ENCODE measurements at regions not wholly inside any gene's neighbourhood (a gene's known extent, or its start where the extent isn't known, plus 50 kb on each side); places are given as distances from the start of the nearest gene placed in this dataset.

DNA sequence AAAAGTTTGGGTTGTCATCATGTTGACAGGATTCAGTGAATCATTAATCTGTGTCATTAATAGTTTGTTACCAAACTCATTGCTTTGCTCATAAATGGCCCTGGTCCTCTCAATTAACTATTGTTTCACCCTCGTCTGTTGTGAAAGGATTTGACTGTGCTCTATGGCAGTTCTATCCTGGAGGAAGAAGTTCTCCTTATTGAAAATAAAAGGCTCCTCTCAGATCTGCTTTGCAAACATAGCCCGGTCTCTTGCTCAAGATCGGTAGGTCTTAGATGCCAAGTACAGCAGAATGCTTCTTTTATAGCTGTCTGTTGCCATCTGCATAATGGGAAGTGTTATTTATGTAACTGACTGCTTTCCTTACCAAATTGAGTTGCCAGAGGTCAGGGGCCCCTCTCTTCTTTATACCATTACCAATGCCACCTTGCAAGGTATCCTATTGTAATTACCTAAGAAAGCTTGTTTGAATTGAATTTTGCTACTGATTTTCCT is 146.5 kb downstream of the EBLN2 start:
- Histone ChIP-seq H3K27ac (no peak overlapping the region), H3K27me3 (no peaks in the 10 kb centered on the region), H3K4me1 (no peaks in the 10 kb centered on the region), H3K36me3 (no peaks in the 10 kb centered on the region), H3K4me3 (no peak overlapping the region), H3K9me3 (no peaks in the 10 kb centered on the region)
- 82 to 100% methylated on average over 1 to 3 of the region's 3 CpGs for WGBS, 2 donors (ENCODE audit: low coverage in 1 of 2)
- in situ Hi-C loops (cut with MboI; ENCODE audit: low pct_ligation_motif_present in 1 of 4, low pct_unique_long_range_greater_than_20kb in 1 of 4, low sequenced_read_pairs in 3 of 4) (loop anchor here in 1 of 4 donors (25.0 kb wide), 1 partner anchor 96 kb away; no protein-coding TSS in a partner anchor), intact Hi-C loops (cut with DNase I; ENCODE audit: low total_unique reads) (no loop called here)
- no peak for DNase-seq
- TF ChIP-seq POLR2AphosphoS5 (IDR thresholded peaks at IDR 0.05) = no peak
- TF ChIP-seq EP300 (IDR thresholded peaks at IDR 0.05; ENCODE audit: low read depth) = no peak
- TF ChIP-seq, protein P1, sequence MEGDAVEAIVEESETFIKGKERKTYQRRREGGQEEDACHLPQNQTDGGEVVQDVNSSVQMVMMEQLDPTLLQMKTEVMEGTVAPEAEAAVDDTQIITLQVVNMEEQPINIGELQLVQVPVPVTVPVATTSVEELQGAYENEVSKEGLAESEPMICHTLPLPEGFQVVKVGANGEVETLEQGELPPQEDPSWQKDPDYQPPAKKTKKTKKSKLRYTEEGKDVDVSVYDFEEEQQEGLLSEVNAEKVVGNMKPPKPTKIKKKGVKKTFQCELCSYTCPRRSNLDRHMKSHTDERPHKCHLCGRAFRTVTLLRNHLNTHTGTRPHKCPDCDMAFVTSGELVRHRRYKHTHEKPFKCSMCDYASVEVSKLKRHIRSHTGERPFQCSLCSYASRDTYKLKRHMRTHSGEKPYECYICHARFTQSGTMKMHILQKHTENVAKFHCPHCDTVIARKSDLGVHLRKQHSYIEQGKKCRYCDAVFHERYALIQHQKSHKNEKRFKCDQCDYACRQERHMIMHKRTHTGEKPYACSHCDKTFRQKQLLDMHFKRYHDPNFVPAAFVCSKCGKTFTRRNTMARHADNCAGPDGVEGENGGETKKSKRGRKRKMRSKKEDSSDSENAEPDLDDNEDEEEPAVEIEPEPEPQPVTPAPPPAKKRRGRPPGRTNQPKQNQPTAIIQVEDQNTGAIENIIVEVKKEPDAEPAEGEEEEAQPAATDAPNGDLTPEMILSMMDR (IDR thresholded peaks at IDR 0.05) = no peak
- no peak for TF ChIP-seq POLR2A (IDR thresholded peaks at IDR 0.05)

DNA sequence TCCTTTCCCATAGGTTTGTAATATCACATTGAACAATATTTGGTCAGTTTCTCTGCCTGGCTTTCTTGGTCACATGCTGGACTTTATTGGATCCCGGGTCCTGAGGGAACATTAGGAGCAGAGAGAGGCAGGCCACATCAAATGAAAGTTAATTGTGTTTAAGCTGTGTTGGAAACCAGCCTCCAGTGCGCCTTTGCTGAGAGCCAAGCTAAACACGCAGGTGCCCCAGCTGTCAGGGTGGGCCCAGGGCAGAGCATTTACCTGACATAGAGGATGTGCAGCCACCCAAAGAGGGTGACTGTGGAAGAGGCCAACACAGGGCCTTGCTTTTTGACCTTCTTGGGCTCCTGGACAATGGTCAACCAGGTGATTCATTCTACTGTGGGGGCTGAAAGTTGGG is 149.3 kb downstream of the EBLN2 start:
- intact Hi-C loops (cut with DNase I; ENCODE audit: low total_unique reads) (no loop called here), in situ Hi-C loops (cut with MboI; ENCODE audit: low pct_ligation_motif_present in 1 of 4, low pct_unique_long_range_greater_than_20kb in 1 of 4, low sequenced_read_pairs in 3 of 4) (loop anchor here in 1 of 4 donors (25.0 kb wide), 1 partner anchor 98 kb away; no protein-coding TSS in a partner anchor)
- no peak for DNase-seq
- no peak for TF ChIP-seq EP300 (IDR thresholded peaks at IDR 0.05; ENCODE audit: low read depth)
- TF ChIP-seq POLR2A (IDR thresholded peaks at IDR 0.05) = no peak
- no peak for TF ChIP-seq POLR2AphosphoS5 (IDR thresholded peaks at IDR 0.05)
- TF ChIP-seq, protein P1 (IDR thresholded peaks at IDR 0.05) = no peak
- no peaks in the 10 kb centered on the region for H3K27me3 ChIP-seq
- H3K9me3 ChIP-seq = no peaks in the 10 kb centered on the region
- H3K4me3 ChIP-seq = no peak overlapping the region
- H3K27ac ChIP-seq = no peak overlapping the region
- no peaks in the 10 kb centered on the region for H3K36me3 ChIP-seq
- 85 to 96% methylated on average over 3 of the region's 3 CpGs for WGBS, 2 donors (ENCODE audit: low coverage in 1 of 2)
- H3K4me1 ChIP-seq = no peaks in the 10 kb centered on the region

DNA sequence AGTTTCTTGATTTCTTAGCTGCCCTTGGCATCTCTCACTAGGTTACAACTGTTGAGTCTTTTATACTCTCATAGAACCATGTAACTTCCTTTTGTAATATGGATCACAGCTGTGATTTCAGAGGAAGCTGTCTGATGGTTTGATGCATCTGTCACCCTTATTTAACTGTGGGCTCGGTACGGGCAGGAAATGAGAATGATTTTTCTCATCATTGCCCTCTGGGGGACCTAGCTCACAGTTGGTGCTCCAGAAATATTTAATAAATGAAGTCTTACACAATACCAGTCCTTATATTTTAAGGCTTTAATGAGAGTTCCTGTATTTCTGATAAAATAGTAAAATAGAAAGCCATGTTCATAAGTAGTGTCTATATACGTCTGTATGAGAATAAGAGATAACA is 151.2 kb downstream of the EBLN2 start:
- in situ Hi-C loops (cut with MboI; ENCODE audit: low pct_ligation_motif_present in 1 of 4, low pct_unique_long_range_greater_than_20kb in 1 of 4, low sequenced_read_pairs in 3 of 4) = loop anchor here in 1 of 4 donors (25.0 kb wide), 1 partner anchor 100 kb away; no protein-coding TSS in a partner anchor
- Histone ChIP-seq H3K4me1 (no peaks in the 10 kb centered on the region), H3K4me3 (no peak overlapping the region), H3K27me3 (no peaks in the 10 kb centered on the region), H3K27ac (no peak overlapping the region), H3K9me3 (no peaks in the 10 kb centered on the region), H3K36me3 (no peaks in the 10 kb centered on the region)
- no peak for DNase-seq
- intact Hi-C loops (cut with DNase I; ENCODE audit: low total_unique reads) = no loop called here
- TF ChIP-seq, protein P1 (IDR thresholded peaks at IDR 0.05) = no peak
- TF ChIP-seq POLR2A (IDR thresholded peaks at IDR 0.05) (no peak), POLR2AphosphoS5 (IDR thresholded peaks at IDR 0.05) (no peak), EP300 (IDR thresholded peaks at IDR 0.05; ENCODE audit: low read depth) (no peak)
- WGBS, 2 donors (ENCODE audit: low coverage in 1 of 2) = 67 to 71% methylated on average over 1 to 3 of the region's 3 CpGs

DNA sequence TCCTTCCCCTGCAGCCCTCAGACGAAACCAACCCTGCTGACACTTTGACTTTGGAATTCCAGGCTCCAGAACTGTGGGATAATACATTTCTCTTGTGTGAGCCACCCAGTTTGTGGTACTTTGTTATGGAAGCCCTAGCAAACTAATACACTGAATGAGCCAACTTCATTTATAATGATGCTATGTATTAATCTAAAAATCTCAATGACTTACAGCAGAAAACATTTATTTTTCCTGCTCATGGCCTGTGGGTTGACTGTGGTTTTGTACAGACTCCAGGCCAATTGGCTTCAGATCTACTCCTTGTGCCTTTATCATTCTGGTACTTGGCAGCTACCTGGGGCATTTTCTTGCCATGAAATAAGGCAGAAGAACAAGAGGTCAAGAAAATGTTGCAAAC is 152.4 kb downstream of the EBLN2 start:
- intact Hi-C loops (cut with DNase I; ENCODE audit: low total_unique reads) = no loop called here
- 87% methylated on average over 1 of the region's 1 CpG; no CpG with 5 or more reads in 1 of the 2 donors for WGBS, 2 donors (ENCODE audit: low coverage in 1 of 2)
- no peaks in the 10 kb centered on the region for H3K9me3 ChIP-seq
- H3K36me3 ChIP-seq = no peaks in the 10 kb centered on the region
- no peaks in the 10 kb centered on the region for H3K4me1 ChIP-seq
- H3K4me3 ChIP-seq = no peak overlapping the region
- no peak for DNase-seq
- in situ Hi-C loops (cut with MboI; ENCODE audit: low pct_ligation_motif_present in 1 of 4, low pct_unique_long_range_greater_than_20kb in 1 of 4, low sequenced_read_pairs in 3 of 4) = loop anchor here in 1 of 4 donors (25.0 kb wide), 1 partner anchor 102 kb away; no protein-coding TSS in a partner anchor
- H3K27ac ChIP-seq = no peak overlapping the region
- no peaks in the 10 kb centered on the region for H3K27me3 ChIP-seq
- TF ChIP-seq, protein P1 (IDR thresholded peaks at IDR 0.05) = no peak
- TF ChIP-seq POLR2A (IDR thresholded peaks at IDR 0.05) (no peak), EP300 (IDR thresholded peaks at IDR 0.05; ENCODE audit: low read depth) (no peak), POLR2AphosphoS5 (IDR thresholded peaks at IDR 0.05) (no peak)
